ENCODE measurements at regions not wholly inside any gene's neighbourhood (a gene's known extent, or its start where the extent isn't known, plus 50 kb on each side); places are given as distances from the start of the nearest gene placed in this dataset.

DNA sequence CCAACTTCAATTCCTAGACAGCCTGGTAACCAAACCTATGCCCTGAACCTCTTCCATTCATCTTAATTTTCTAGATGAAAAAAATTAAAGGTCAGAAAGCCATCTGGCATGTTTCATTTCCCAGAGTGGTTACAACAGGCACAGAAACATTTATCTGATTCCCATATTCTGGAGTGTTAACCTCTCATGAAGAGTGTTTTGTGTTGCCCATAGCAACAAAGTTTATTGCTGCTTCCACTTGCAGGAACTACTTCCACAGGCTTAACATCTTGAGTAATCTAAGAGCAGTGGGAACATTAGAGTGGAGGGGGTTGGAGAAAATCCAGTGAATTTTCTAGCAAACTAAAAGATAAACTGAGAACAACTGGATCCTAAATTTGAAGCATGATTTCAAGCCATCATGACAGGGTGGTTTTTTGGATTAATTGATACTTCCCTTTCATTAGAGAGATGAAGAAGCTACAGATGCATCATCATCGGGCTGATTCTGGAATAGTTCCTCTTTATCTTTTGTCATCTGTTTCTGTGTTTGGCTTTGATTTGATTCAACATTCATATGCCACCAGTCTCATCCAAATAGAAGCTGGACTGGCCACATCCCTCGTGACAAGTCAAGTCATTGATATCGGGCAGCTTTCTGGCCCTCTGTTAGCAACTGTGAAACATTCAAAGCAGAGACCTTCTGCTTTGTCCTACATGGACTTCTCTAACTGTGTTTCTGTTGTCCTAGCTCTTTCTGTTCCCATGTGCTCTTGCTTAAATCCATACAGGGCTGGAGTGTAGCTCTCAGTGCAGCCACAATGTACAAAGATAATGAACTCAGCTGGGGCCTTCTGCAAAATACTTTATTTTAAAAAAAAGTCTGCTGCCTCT lies 167.3 kb downstream of the MID1IP1 start (continued):
- TF ChIP-seq MEF2A (IDR thresholded peaks at IDR 0.05; ENCODE audit: borderline replicate concordance, low read depth): no peak
- TF ChIP-seq RFX5 (IDR thresholded peaks at IDR 0.05; ENCODE audit: low read length): no peak
- no peak for TF ChIP-seq CHD2 (IDR thresholded peaks at IDR 0.05; ENCODE audit: low read length, partially characterized antibody)

DNA sequence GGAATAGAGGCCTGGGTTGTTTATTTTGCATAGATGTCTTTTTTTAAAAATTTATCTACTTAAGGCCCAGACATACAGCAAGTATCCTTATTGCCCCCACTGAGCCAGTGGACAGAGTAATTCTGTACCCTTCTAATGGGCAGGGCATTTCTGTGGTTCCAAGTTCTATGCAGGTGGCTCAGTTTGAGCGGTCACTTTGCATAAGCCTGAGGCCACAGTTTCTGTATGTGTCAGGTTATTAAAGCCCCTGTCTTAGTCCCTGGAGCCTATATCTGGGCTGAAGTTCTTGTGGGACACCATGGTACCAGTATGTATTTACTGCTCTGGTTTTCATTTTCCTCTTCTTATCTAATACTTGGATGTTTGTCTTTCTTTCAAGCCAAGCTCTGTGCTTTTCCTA lies 168.8 kb downstream of the MID1IP1 start:
- Histone ChIP-seq H3K79me2 (ENCODE audit: insufficient read depth) (no peaks in the 10 kb centered on the region), H3K4me3 (ENCODE audit: low read depth in 2 of 2, low read length in 1 of 2) (no peak overlapping the region), H3F3A (replicated peaks; ENCODE audit: insufficient read depth) (no peaks in the 10 kb centered on the region), H2AFZ (ENCODE audit: low read depth) (no peak overlapping the region), H3K9me2 (no peaks in the 10 kb centered on the region), H3K9me3 (no peaks in the 10 kb centered on the region), H3K27me3 (ENCODE audit: insufficient read depth) (no peaks in the 10 kb centered on the region), H3K4me1 (ENCODE audit: control insufficient read depth in 1 of 2, insufficient read depth in 2 of 2, low read depth in 1 of 2, low read length in 1 of 2) (no peaks in the 10 kb centered on the region; a peak in 1 of 4 replicates), H3K36me3 (replicated peaks in 1 of 2; ENCODE audit: control insufficient read depth in 1 of 2, insufficient read depth in 2 of 2, low read length in 1 of 2) (no peaks in the 10 kb centered on the region), H4K20me1 (ENCODE audit: insufficient read depth) (no peaks in the 10 kb centered on the region), H3K27ac (ENCODE audit: low read depth in 2 of 2, low read length in 1 of 2) (no peak overlapping the region), H3K4me2 (no peak overlapping the region), H3K9ac (no peak overlapping the region)
- no peak for DNase-seq
- ChIA-PET POLR2A (no interaction called here), CTCF (interaction anchor here (1.6 kb wide), 1 partner anchor 202 kb away, joined by 5 read pairs; no protein-coding TSS in a partner anchor)
- TF ChIP-seq GATA2 (CRISPR knock-in tag; IDR thresholded peaks at IDR 0.05) (no peak), NFIC (IDR thresholded peaks at IDR 0.05; ENCODE audit: borderline replicate concordance) (no peak), JUND (IDR thresholded peaks at IDR 0.05) (no peak)
- WGBS (ENCODE audit: low lambda C conversion rate): 60% methylated on average over 1 of the region's 1 CpG

DNA sequence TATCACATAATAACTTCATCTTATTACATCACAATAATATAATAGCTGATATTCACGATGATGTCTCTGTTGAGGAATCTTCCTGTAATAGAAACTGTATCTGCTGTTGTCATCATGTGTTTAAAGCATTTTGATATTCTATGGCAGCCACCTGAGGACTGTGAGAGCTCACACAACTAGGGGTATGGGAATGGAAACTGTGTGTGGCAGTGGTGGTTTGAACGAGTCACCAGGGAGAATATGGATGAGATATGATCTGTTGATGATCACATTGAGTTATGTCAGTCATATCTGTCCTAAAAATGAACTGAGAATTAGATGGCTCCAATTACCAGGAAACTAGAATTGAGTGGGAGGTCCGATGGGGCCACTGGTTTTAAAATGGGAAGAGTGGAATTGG lies 169.6 kb downstream of the MID1IP1 start:
- no peak overlapping the region for H3K27ac ChIP-seq (ENCODE audit: low read depth in 2 of 2, low read length in 1 of 2)
- POLR2A ChIA-PET: no interaction called here
- TF ChIP-seq, protein P1, sequence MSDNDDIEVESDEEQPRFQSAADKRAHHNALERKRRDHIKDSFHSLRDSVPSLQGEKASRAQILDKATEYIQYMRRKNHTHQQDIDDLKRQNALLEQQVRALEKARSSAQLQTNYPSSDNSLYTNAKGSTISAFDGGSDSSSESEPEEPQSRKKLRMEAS (IDR thresholded peaks at IDR 0.05; ENCODE audit: low read depth): no peak
- TF ChIP-seq, protein P2, sequence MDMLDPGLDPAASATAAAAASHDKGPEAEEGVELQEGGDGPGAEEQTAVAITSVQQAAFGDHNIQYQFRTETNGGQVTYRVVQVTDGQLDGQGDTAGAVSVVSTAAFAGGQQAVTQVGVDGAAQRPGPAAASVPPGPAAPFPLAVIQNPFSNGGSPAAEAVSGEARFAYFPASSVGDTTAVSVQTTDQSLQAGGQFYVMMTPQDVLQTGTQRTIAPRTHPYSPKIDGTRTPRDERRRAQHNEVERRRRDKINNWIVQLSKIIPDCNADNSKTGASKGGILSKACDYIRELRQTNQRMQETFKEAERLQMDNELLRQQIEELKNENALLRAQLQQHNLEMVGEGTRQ (IDR thresholded peaks at IDR 0.05; ENCODE audit: borderline replicate concordance, low read depth, low read length): no peak
- TF ChIP-seq, protein P3, sequence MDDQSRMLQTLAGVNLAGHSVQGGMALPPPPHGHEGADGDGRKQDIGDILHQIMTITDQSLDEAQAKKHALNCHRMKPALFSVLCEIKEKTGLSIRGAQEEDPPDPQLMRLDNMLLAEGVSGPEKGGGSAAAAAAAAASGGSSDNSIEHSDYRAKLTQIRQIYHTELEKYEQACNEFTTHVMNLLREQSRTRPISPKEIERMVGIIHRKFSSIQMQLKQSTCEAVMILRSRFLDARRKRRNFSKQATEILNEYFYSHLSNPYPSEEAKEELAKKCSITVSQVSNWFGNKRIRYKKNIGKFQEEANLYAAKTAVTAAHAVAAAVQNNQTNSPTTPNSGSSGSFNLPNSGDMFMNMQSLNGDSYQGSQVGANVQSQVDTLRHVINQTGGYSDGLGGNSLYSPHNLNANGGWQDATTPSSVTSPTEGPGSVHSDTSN (IDR thresholded peaks at IDR 0.05): no peak
- TF ChIP-seq, protein P4, sequence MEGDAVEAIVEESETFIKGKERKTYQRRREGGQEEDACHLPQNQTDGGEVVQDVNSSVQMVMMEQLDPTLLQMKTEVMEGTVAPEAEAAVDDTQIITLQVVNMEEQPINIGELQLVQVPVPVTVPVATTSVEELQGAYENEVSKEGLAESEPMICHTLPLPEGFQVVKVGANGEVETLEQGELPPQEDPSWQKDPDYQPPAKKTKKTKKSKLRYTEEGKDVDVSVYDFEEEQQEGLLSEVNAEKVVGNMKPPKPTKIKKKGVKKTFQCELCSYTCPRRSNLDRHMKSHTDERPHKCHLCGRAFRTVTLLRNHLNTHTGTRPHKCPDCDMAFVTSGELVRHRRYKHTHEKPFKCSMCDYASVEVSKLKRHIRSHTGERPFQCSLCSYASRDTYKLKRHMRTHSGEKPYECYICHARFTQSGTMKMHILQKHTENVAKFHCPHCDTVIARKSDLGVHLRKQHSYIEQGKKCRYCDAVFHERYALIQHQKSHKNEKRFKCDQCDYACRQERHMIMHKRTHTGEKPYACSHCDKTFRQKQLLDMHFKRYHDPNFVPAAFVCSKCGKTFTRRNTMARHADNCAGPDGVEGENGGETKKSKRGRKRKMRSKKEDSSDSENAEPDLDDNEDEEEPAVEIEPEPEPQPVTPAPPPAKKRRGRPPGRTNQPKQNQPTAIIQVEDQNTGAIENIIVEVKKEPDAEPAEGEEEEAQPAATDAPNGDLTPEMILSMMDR (IDR thresholded peaks at IDR 0.05): no peak
- no peak for TF ChIP-seq EZH2phosphoT487 (IDR thresholded peaks at IDR 0.05; ENCODE audit: borderline replicate concordance, low read depth)
- no peak for TF ChIP-seq MEF2A (IDR thresholded peaks at IDR 0.05; ENCODE audit: borderline replicate concordance, low read depth)
- no peak for TF ChIP-seq CHD2 (IDR thresholded peaks at IDR 0.05; ENCODE audit: low read length, partially characterized antibody)
- TF ChIP-seq SMC3 (IDR thresholded peaks at IDR 0.05; ENCODE audit: low read depth, low read length): no peak
- TF ChIP-seq, protein P5, sequence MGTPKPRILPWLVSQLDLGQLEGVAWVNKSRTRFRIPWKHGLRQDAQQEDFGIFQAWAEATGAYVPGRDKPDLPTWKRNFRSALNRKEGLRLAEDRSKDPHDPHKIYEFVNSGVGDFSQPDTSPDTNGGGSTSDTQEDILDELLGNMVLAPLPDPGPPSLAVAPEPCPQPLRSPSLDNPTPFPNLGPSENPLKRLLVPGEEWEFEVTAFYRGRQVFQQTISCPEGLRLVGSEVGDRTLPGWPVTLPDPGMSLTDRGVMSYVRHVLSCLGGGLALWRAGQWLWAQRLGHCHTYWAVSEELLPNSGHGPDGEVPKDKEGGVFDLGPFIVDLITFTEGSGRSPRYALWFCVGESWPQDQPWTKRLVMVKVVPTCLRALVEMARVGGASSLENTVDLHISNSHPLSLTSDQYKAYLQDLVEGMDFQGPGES (IDR thresholded peaks at IDR 0.05; ENCODE audit: low read depth, low read length): no peak
- no peak for TF ChIP-seq TEAD4 (IDR thresholded peaks at IDR 0.05; ENCODE audit: borderline replicate concordance, insufficient read depth)
- no peak for TF ChIP-seq YY1 (IDR thresholded peaks at IDR 0.05; ENCODE audit: low read depth)
- H3K9me2 ChIP-seq: no peaks in the 10 kb centered on the region
- no peak overlapping the region for H2AFZ ChIP-seq (ENCODE audit: low read depth)
- H3K79me2 ChIP-seq (ENCODE audit: insufficient read depth): no peaks in the 10 kb centered on the region
- no peak overlapping the region for H3K4me2 ChIP-seq
- no peak overlapping the region for H3K4me3 ChIP-seq (ENCODE audit: low read depth in 2 of 2, low read length in 1 of 2)
- 18% methylated on average over 3 of the region's 3 CpGs for WGBS (ENCODE audit: low lambda C conversion rate)
- no peaks in the 10 kb centered on the region for H3K9me3 ChIP-seq
- H3F3A ChIP-seq (replicated peaks; ENCODE audit: insufficient read depth): no peaks in the 10 kb centered on the region
- H3K36me3 ChIP-seq (replicated peaks in 1 of 2; ENCODE audit: control insufficient read depth in 1 of 2, insufficient read depth in 2 of 2, low read length in 1 of 2): no peaks in the 10 kb centered on the region
- H3K4me1 ChIP-seq (ENCODE audit: control insufficient read depth in 1 of 2, insufficient read depth in 2 of 2, low read depth in 1 of 2, low read length in 1 of 2): no peaks in the 10 kb centered on the region; a peak in 1 of 4 replicates
- H4K20me1 ChIP-seq (ENCODE audit: insufficient read depth): no peaks in the 10 kb centered on the region
- no peaks in the 10 kb centered on the region for H3K27me3 ChIP-seq (ENCODE audit: insufficient read depth)
- no peak overlapping the region for H3K9ac ChIP-seq
- CTCF ChIA-PET: no interaction called here
- no peak for DNase-seq
